ENCODE measurements at regions not wholly inside any gene's neighbourhood (a gene's known extent, or its start where the extent isn't known, plus 50 kb on each side); places are given as distances from the start of the nearest gene placed in this dataset.

DNA sequence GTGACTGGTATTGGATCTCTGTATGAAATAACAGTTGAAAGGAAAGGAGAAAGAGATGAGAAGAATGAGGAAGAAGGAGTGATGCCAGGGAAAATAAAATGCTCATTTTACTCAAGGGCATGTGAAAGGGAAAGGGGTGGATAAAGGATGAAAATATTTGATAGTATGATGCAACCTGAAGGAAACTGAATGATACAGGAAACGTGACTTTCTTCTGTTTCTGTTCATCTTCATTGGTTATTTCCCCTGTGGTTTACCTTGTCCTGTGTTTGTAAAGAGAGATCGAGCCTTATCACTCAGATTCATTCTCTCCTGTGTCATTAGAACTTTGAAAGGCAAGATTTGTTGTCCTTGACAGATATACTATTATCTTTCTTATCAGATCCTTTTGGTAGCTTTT is 243.6 kb upstream of the SLITRK3 start:
- Histone ChIP-seq H3K4me2 (ENCODE audit: low read depth, low read length) (no peak overlapping the region), H4K20me1 (ENCODE audit: insufficient read depth, low read length) (no peaks in the 10 kb centered on the region), H3K36me3 (replicated peaks in 1 of 2; ENCODE audit: control insufficient read depth in 1 of 2, insufficient read depth in 2 of 2, low read length in 2 of 2) (no peaks in the 10 kb centered on the region), H2AFZ (ENCODE audit: low read length) (no peak overlapping the region), H3K9ac (ENCODE audit: insufficient read depth, low read depth, low read length) (no peak overlapping the region), H3K4me3 (replicated peaks in 1 of 3; ENCODE audit: insufficient read depth in 1 of 3, low read depth in 2 of 3, low read length in 3 of 3) (no peak overlapping the region), H3K27me3 (ENCODE audit: control insufficient read depth in 1 of 2, insufficient read depth in 2 of 2, low read length in 2 of 2) (no peaks in the 10 kb centered on the region), H3K4me1 (ENCODE audit: insufficient read depth, low read length) (no peaks in the 10 kb centered on the region), H3K27ac (ENCODE audit: extremely low read length, insufficient read depth, low read length) (no peak overlapping the region), H3K9me3 (ENCODE audit: low read length) (peaks cover 10% of the 10 kb centered on the region), H3K79me2 (ENCODE audit: insufficient read depth, low read length) (no peaks in the 10 kb centered on the region)
- FAIRE-seq (no peak), DNase-seq (ENCODE audit: low spot score) (no peak), ATAC-seq (no peak)
- in situ Hi-C loops (cut with HindIII; ENCODE audit: extremely low pct_ligation_motif_present, low pct_unique_long_range_greater_than_20kb) = no loop called here
- ChIA-PET POLR2A (no interaction called here), CTCF (ENCODE audit: low intra/inter-chr PET ratio, low total read pairs) (no interaction called here)
- intact Hi-C loops (cut with micrococcal nuclease; ENCODE audit: unreplicated experiment) = no loop called here
- no TSS peak for BruUV-seq (replicated peaks)
- WGBS (ENCODE audit: low lambda C conversion rate) = 0% methylated on average over 2 of the region's 2 CpGs
- TF ChIP-seq, protein P1, sequence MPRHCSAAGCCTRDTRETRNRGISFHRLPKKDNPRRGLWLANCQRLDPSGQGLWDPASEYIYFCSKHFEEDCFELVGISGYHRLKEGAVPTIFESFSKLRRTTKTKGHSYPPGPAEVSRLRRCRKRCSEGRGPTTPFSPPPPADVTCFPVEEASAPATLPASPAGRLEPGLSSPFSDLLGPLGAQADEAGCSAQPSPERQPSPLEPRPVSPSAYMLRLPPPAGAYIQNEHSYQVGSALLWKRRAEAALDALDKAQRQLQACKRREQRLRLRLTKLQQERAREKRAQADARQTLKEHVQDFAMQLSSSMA (CRISPR knock-in tag; IDR thresholded peaks at IDR 0.05) = no peak
- no peak for TF ChIP-seq NBN (conservative IDR thresholded peaks at IDR 0.05)
- TF ChIP-seq HMGXB4 (CRISPR knock-in tag; IDR thresholded peaks at IDR 0.05; ENCODE audit: borderline replicate concordance in 1 of 2, low read depth in 1 of 2) = no peak
- no peak for TF ChIP-seq DNMT3B (CRISPR knock-in tag; conservative IDR thresholded peaks at IDR 0.05)
- TF ChIP-seq TARDBP (CRISPR knock-in tag; IDR thresholded peaks at IDR 0.05) = no peak
- TF ChIP-seq RFX3 (CRISPR knock-in tag; IDR thresholded peaks at IDR 0.05) = no peak
- TF ChIP-seq ZNF30 (CRISPR knock-in tag; IDR thresholded peaks at IDR 0.05) = no peak
- no peak for TF ChIP-seq SMAD9 (CRISPR knock-in tag; IDR thresholded peaks at IDR 0.05)
- no peak for TF ChIP-seq MIXL1 (CRISPR knock-in tag; IDR thresholded peaks at IDR 0.05)
- TF ChIP-seq, protein P2, sequence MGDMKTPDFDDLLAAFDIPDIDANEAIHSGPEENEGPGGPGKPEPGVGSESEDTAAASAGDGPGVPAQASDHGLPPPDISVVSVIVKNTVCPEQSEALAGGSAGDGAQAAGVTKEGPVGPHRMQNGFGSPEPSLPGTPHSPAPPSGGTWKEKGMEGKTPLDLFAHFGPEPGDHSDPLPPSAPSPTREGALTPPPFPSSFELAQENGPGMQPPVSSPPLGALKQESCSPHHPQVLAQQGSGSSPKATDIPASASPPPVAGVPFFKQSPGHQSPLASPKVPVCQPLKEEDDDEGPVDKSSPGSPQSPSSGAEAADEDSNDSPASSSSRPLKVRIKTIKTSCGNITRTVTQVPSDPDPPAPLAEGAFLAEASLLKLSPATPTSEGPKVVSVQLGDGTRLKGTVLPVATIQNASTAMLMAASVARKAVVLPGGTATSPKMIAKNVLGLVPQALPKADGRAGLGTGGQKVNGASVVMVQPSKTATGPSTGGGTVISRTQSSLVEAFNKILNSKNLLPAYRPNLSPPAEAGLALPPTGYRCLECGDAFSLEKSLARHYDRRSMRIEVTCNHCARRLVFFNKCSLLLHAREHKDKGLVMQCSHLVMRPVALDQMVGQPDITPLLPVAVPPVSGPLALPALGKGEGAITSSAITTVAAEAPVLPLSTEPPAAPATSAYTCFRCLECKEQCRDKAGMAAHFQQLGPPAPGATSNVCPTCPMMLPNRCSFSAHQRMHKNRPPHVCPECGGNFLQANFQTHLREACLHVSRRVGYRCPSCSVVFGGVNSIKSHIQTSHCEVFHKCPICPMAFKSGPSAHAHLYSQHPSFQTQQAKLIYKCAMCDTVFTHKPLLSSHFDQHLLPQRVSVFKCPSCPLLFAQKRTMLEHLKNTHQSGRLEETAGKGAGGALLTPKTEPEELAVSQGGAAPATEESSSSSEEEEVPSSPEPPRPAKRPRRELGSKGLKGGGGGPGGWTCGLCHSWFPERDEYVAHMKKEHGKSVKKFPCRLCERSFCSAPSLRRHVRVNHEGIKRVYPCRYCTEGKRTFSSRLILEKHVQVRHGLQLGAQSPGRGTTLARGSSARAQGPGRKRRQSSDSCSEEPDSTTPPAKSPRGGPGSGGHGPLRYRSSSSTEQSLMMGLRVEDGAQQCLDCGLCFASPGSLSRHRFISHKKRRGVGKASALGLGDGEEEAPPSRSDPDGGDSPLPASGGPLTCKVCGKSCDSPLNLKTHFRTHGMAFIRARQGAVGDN (CRISPR knock-in tag; IDR thresholded peaks at IDR 0.05) = no peak
- TF ChIP-seq AGO2 (optimal IDR thresholded peaks at IDR 0.05; ENCODE audit: low read depth, low read length) = no peak
- TF ChIP-seq ZFYVE20 (CRISPR knock-in tag; IDR thresholded peaks at IDR 0.05; ENCODE audit: borderline replicate concordance, low read depth) = no peak
- TF ChIP-seq U2AF1 (optimal IDR thresholded peaks at IDR 0.05; ENCODE audit: low read depth, low read length) = no peak
- no peak for TF ChIP-seq IKZF1 (IDR thresholded peaks at IDR 0.05)
- TF ChIP-seq CEBPZ (IDR thresholded peaks at IDR 0.05; ENCODE audit: low read length) = no peak
- no peak for TF ChIP-seq ZNF432 (CRISPR knock-in tag; IDR thresholded peaks at IDR 0.05; ENCODE audit: borderline replicate concordance)
- no peak for TF ChIP-seq NFRKB (IDR thresholded peaks at IDR 0.05)
